ENCODE measurements at regions not wholly inside any gene's neighbourhood (a gene's known extent, or its start where the extent isn't known, plus 50 kb on each side); places are given as distances from the start of the nearest gene placed in this dataset.
"Not testable (repeated sequence)": the region's sequence is repeated elsewhere in the genome, so short reads cannot be mapped to it uniquely, and the experiment has no call there.

DNA sequence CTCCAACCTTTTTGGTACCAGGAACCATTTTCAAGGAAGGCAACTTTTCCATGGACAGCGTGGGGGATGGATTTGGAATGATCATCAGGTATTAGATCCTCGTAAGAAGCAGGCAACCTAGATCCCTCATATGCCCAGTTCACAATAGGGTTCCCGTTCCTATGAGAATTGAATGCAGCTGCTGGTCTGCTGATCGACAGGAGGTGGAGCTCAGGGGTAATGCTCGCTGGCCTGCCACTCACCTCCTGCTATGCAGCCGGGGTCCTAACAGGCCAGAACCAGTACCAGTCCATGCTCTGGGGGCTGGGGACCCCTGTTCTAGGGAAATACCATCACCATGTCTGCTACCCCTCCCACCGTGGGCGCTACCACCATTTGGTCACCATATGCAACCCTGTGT, 167.2 kb upstream of the NBPF19 start:
- CTCF ChIA-PET (ENCODE audit: low intra/inter-chr PET ratio); H3K27me3 ChIP-seq (ENCODE audit: control insufficient read depth in 2 of 2, insufficient read depth in 2 of 2, low read length in 2 of 2); H3K4me3 ChIP-seq; DNase-seq (ENCODE audit: extremely low read depth in 1 of 4, low spot score in 3 of 4); H2AFZ ChIP-seq (ENCODE audit: low read depth, low read length); H3K27ac ChIP-seq (ENCODE audit: extremely low read depth, low read depth, low read length); H3K79me2 ChIP-seq (ENCODE audit: control insufficient read depth, insufficient read depth, low read length); H3K9me3 ChIP-seq (replicated peaks; ENCODE audit: control insufficient read depth, insufficient read depth, low read depth, low read length); H3K9me1 ChIP-seq (ENCODE audit: control insufficient read depth, insufficient read depth, low read length); FAIRE-seq; H3K4me2 ChIP-seq (ENCODE audit: insufficient read depth, low read length); BruUV-seq (replicated peaks); H3K36me3 ChIP-seq (ENCODE audit: control insufficient read depth, insufficient read depth, low read length); H3K4me1 ChIP-seq (replicated peaks in 1 of 2; ENCODE audit: control insufficient read depth in 2 of 2, insufficient read depth in 2 of 2, low read length in 2 of 2); H4K20me1 ChIP-seq (replicated peaks; ENCODE audit: control insufficient read depth, insufficient read depth, low read length); intact Hi-C loops (cut with micrococcal nuclease); POLR2A ChIA-PET; H3K9ac ChIP-seq (ENCODE audit: insufficient read depth in 1 of 2, low read depth in 2 of 2, low read length in 2 of 2); in situ Hi-C loops (cut with MboI): not testable (repeated sequence)
- 52% methylated on average over 2 of the region's 8 CpGs for WGBS (ENCODE audit: insufficient coverage, low coverage, missing lambda C conversion rate)
- ATAC-seq, result peak; percentile 47

DNA sequence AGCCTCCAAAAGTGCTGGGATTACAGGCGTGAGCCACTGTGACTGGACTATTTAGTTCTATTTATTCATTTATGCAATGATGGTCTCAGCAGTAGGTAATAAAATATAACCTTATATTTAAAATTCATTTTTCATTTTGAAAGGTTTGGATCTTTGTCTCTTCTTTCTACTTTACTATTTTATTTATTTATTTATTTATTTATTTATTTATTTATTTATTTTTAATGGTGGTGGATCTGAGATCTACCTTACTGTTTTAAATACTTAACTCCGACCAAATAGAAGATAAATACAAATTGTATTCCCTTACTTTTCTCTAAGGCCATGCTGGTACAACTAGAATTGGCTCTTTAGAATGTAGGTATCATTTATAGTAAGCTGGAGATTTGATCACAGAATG, 159.9 kb upstream of the NBPF19 start:
- H3K27me3 ChIP-seq (ENCODE audit: control insufficient read depth in 2 of 2, insufficient read depth in 2 of 2, low read length in 2 of 2); H3K79me2 ChIP-seq (ENCODE audit: control insufficient read depth, insufficient read depth, low read length); H3K9me1 ChIP-seq (ENCODE audit: control insufficient read depth, insufficient read depth, low read length); H3K36me3 ChIP-seq (ENCODE audit: control insufficient read depth, insufficient read depth, low read length); H4K20me1 ChIP-seq (replicated peaks; ENCODE audit: control insufficient read depth, insufficient read depth, low read length); H3K9ac ChIP-seq (ENCODE audit: insufficient read depth in 1 of 2, low read depth in 2 of 2, low read length in 2 of 2); H3K4me2 ChIP-seq (ENCODE audit: insufficient read depth, low read length); H3K9me3 ChIP-seq (replicated peaks; ENCODE audit: control insufficient read depth, insufficient read depth, low read depth, low read length); POLR2A ChIA-PET; H2AFZ ChIP-seq (ENCODE audit: low read depth, low read length); H3K27ac ChIP-seq (ENCODE audit: extremely low read depth, low read depth, low read length); ATAC-seq; H3K4me3 ChIP-seq; BruUV-seq (replicated peaks); in situ Hi-C loops (cut with MboI); FAIRE-seq; intact Hi-C loops (cut with micrococcal nuclease); H3K4me1 ChIP-seq (replicated peaks in 1 of 2; ENCODE audit: control insufficient read depth in 2 of 2, insufficient read depth in 2 of 2, low read length in 2 of 2); CTCF ChIA-PET (ENCODE audit: low intra/inter-chr PET ratio); DNase-seq (ENCODE audit: extremely low read depth in 1 of 4, low spot score in 3 of 4): not testable (repeated sequence)
- 75% methylated on average over 1 of the region's 2 CpGs for WGBS (ENCODE audit: insufficient coverage, low coverage, missing lambda C conversion rate)

DNA sequence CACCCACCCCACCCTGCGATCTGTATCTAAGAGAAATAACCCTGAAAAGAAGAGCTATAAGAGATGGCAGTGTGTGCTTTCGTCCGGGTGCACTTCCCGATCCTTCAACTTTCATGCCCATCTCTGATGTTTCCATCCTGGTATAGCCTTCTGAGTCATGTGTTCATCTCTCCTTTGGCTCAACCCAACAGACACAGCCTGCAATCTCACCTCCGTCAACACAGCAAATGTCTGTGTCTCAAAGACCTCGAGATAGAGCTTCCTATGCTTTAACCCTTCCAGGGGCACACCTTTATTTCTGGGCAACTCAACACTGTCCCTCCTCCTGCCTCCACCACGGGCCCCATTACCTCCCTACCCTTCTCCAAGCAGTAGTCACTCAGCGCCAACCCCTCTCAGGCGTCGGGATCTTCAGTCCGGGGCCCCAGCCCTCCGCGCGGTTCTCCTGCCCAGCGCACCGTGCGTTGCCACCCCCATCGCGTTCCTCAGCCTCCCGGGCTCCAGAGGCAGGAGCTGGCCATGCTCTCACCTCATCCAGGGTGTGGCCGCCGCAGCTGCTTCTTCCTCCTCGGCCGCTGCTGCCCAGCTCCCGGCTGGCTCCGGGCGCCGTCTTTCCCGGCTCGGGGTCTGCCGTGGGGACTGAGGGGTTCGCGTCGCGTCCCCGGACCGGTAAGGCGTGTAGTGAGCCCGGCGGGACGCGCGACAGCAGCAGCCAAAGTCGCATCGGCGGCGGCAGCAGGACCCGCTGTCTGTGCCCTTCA, 153.7 kb upstream of the NBPF19 start:
- POLR2A ChIA-PET; ATAC-seq; H3K79me2 ChIP-seq (ENCODE audit: control insufficient read depth, insufficient read depth, low read length); FAIRE-seq; intact Hi-C loops (cut with micrococcal nuclease); H3K9ac ChIP-seq (ENCODE audit: insufficient read depth in 1 of 2, low read depth in 2 of 2, low read length in 2 of 2); in situ Hi-C loops (cut with MboI); H3K27ac ChIP-seq (ENCODE audit: extremely low read depth, low read depth, low read length); DNase-seq (ENCODE audit: extremely low read depth in 1 of 4, low spot score in 3 of 4); BruUV-seq (replicated peaks); H2AFZ ChIP-seq (ENCODE audit: low read depth, low read length); H3K27me3 ChIP-seq (ENCODE audit: control insufficient read depth in 2 of 2, insufficient read depth in 2 of 2, low read length in 2 of 2); H3K4me1 ChIP-seq (replicated peaks in 1 of 2; ENCODE audit: control insufficient read depth in 2 of 2, insufficient read depth in 2 of 2, low read length in 2 of 2); H4K20me1 ChIP-seq (replicated peaks; ENCODE audit: control insufficient read depth, insufficient read depth, low read length); H3K9me1 ChIP-seq (ENCODE audit: control insufficient read depth, insufficient read depth, low read length); H3K4me3 ChIP-seq; H3K36me3 ChIP-seq (ENCODE audit: control insufficient read depth, insufficient read depth, low read length); H3K9me3 ChIP-seq (replicated peaks; ENCODE audit: control insufficient read depth, insufficient read depth, low read depth, low read length); H3K4me2 ChIP-seq (ENCODE audit: insufficient read depth, low read length); CTCF ChIA-PET (ENCODE audit: low intra/inter-chr PET ratio): not testable (repeated sequence)
- WGBS (ENCODE audit: insufficient coverage, low coverage, missing lambda C conversion rate), result no CpG with 5 or more reads among the region's 48 CpGs

DNA sequence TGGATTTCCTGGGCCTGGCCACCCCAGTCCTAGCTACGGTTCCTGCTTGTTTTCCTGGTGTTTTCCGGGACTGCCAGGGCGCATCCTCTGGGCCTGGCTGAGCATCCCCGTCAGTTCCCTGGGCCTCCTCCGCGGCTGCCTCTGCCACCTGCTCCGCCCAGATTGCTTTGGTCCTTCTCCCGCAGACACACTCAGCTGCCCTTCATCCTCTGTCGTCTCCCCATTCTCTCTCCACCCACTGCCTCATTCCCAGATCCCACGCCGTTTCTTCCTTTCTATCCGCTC, 153.2 kb upstream of the NBPF19 start:
- H3K79me2 ChIP-seq (ENCODE audit: control insufficient read depth, insufficient read depth, low read length); DNase-seq (ENCODE audit: extremely low read depth in 1 of 4, low spot score in 3 of 4); H3K4me3 ChIP-seq; ATAC-seq; H3K4me1 ChIP-seq (replicated peaks in 1 of 2; ENCODE audit: control insufficient read depth in 2 of 2, insufficient read depth in 2 of 2, low read length in 2 of 2); H3K9me1 ChIP-seq (ENCODE audit: control insufficient read depth, insufficient read depth, low read length); H3K4me2 ChIP-seq (ENCODE audit: insufficient read depth, low read length); in situ Hi-C loops (cut with MboI); H3K36me3 ChIP-seq (ENCODE audit: control insufficient read depth, insufficient read depth, low read length); H2AFZ ChIP-seq (ENCODE audit: low read depth, low read length); H3K27me3 ChIP-seq (ENCODE audit: control insufficient read depth in 2 of 2, insufficient read depth in 2 of 2, low read length in 2 of 2); H4K20me1 ChIP-seq (replicated peaks; ENCODE audit: control insufficient read depth, insufficient read depth, low read length); H3K9ac ChIP-seq (ENCODE audit: insufficient read depth in 1 of 2, low read depth in 2 of 2, low read length in 2 of 2); POLR2A ChIA-PET; FAIRE-seq; H3K27ac ChIP-seq (ENCODE audit: extremely low read depth, low read depth, low read length); intact Hi-C loops (cut with micrococcal nuclease); CTCF ChIA-PET (ENCODE audit: low intra/inter-chr PET ratio); H3K9me3 ChIP-seq (replicated peaks; ENCODE audit: control insufficient read depth, insufficient read depth, low read depth, low read length); BruUV-seq (replicated peaks): not testable (repeated sequence)
- no CpG with 5 or more reads among the region's 12 CpGs for WGBS (ENCODE audit: insufficient coverage, low coverage, missing lambda C conversion rate)

All from K562 (cell line).